Prostate gland (tissue), 2 donors: ENCODE measurements at regions not wholly inside any gene's neighbourhood (a gene's known extent, or its start where the extent isn't known, plus 50 kb on each side); places are given as distances from the start of the nearest gene placed in this dataset.

Experiments
- DNase-seq: peaks from one replicate; pipeline ENCODE4 v3.0.0-alpha.2; 2019; ENCODE audit warnings: low spot score
- H3K27ac ChIP-seq, 2 donors: fragments of 200-600 bp; sonication (generic); 2 replicates each; pipeline ENCODE4 v1.5.1; 2017 to 2019
- H3K27me3 ChIP-seq: fragments of 200-600 bp; sonication (generic); replicated peaks from 2 replicates; pipeline ENCODE4 v1.5.1; 2019; ENCODE audit not compliant: insufficient read depth
- H3K36me3 ChIP-seq, 2 donors: fragments of 200-600 bp; sonication (generic); 1 replicate in 1 of 2; 2 replicates in 1 of 2; pipeline versions ENCODE4 v1.5.1 to v1.8.1; 2017 to 2019
- H3K4me1 ChIP-seq: fragments of 200-600 bp; sonication (generic); replicated peaks from 2 replicates; pipeline ENCODE4 v1.5.1; 2019
- H3K4me3 ChIP-seq, 2 donors: fragments of 200-600 bp; sonication (generic); 2 replicates each; pipeline ENCODE4 v1.5.1; 2017 to 2019
- H3K9me3 ChIP-seq: fragments of 200-600 bp; sonication (generic); 2 replicates; pipeline ENCODE4 v1.5.1; 2017
- CTCF ChIP-seq, 4 experiments: fragments of 200-600 bp in 2 of 4; fragments of 450-650 bp in 2 of 4; sonication (generic) in 2 of 4; IDR thresholded peaks; 1 replicate in 3 of 4; 2 replicates in 1 of 4; pipeline ENCODE4 v1.5.1; 2016 to 2019; ENCODE audit warnings: antibody characterized with exemption in 4 of 4, mild to moderate bottlenecking in 2 of 4, moderate library complexity in 2 of 4
- POLR2A ChIP-seq: fragments of 450-650 bp; IDR thresholded peaks from one replicate; pipeline ENCODE4 v1.6.1; 2016; ENCODE audit warnings: antibody characterized with exemption, mild to moderate bottlenecking
- POLR2AphosphoS5 ChIP-seq: sonication (generic); formaldehyde crosslinking; IDR thresholded peaks from one replicate; pipeline ENCODE4 v1.6.1; 2017; ENCODE audit warnings: antibody characterized with exemption
- WGBS: methylation state at CpG from one replicate; pipeline ENCODE4 v1.1.5; 2018; 5-methylcytosine and 5-hydroxymethylcytosine counted together
- intact Hi-C: fragments of 100-400 bp; cut with DNase I; formaldehyde crosslinking; loops from one replicate; pipeline ENCODE4 v1.14.2; 2022

- Histone ChIP-seq H3K27ac (no peak overlapping the region), H3K4me3 (no peak overlapping the region), H3K4me1 (no peaks in the 10 kb centered on the region), H3K27me3 (no peaks in the 10 kb centered on the region), H3K36me3 (no peaks in the 10 kb centered on the region), H3K9me3 (no peaks in the 10 kb centered on the region)
- intact Hi-C loops: no loop called here
- DNase-seq: peak; percentile 33
- no peak for TF ChIP-seq CTCF (IDR thresholded peaks at IDR 0.05)
- no peak for TF ChIP-seq POLR2AphosphoS5
- no peak for TF ChIP-seq POLR2A
- WGBS: 16% methylated on average over 12 of the region's 12 CpGs
Measured at GRCh38 chr10:14468023-14468441, 137.3 kb upstream of the FRMD4A start.

- DNase-seq: no peak
- Histone ChIP-seq H3K27me3 (no peaks in the 10 kb centered on the region), H3K4me3 (no peak overlapping the region), H3K27ac (no peak overlapping the region), H3K9me3 (no peaks in the 10 kb centered on the region), H3K4me1 (no peaks in the 10 kb centered on the region), H3K36me3 (no peaks in the 10 kb centered on the region)
- 62% methylated on average over 3 of the region's 3 CpGs for WGBS
- intact Hi-C loops: no loop called here
- TF ChIP-seq CTCF (IDR thresholded peaks at IDR 0.05) (no peak), POLR2A (no peak), POLR2AphosphoS5 (no peak)
Measured at GRCh38 chr10:14466257-14466656, 135.5 kb upstream of the FRMD4A start.

GRCh38 chr10:14460447-14460846, 129.7 kb upstream of the FRMD4A start:
- Histone ChIP-seq H3K27me3 (no peaks in the 10 kb centered on the region), H3K4me1 (no peaks in the 10 kb centered on the region), H3K36me3 (no peaks in the 10 kb centered on the region), H3K4me3 (no peak overlapping the region), H3K9me3 (no peaks in the 10 kb centered on the region), H3K27ac (no peak overlapping the region)
- intact Hi-C loops: no loop called here
- no peak for DNase-seq
- no peak for TF ChIP-seq CTCF (IDR thresholded peaks at IDR 0.05)
- TF ChIP-seq POLR2A: no peak
- no peak for TF ChIP-seq POLR2AphosphoS5
- 87% methylated on average over 2 of the region's 2 CpGs for whole genome bisulfite sequencing

GRCh38 chr10:14459665-14460064, 128.9 kb upstream of the FRMD4A start:
- Histone ChIP-seq H3K36me3 (no peaks in the 10 kb centered on the region), H3K4me3 (no peak overlapping the region), H3K9me3 (no peaks in the 10 kb centered on the region), H3K27ac (no peak overlapping the region), H3K27me3 (no peaks in the 10 kb centered on the region), H3K4me1 (no peaks in the 10 kb centered on the region)
- intact Hi-C loops: no loop called here
- no peak for DNase-seq
- no peak for TF ChIP-seq POLR2AphosphoS5
- no peak for TF ChIP-seq POLR2A
- no peak for TF ChIP-seq CTCF (IDR thresholded peaks at IDR 0.05)
- 6% methylated on average over 2 of the region's 2 CpGs for WGBS

GRCh38 chr10:14456870-14457266, 126.1 kb upstream of the FRMD4A start:
- Histone ChIP-seq H3K27ac (no peak overlapping the region), H3K9me3 (no peaks in the 10 kb centered on the region), H3K36me3 (no peaks in the 10 kb centered on the region), H3K27me3 (no peaks in the 10 kb centered on the region), H3K4me3 (no peak overlapping the region), H3K4me1 (no peaks in the 10 kb centered on the region)
- TF ChIP-seq POLR2A: no peak
- TF ChIP-seq POLR2AphosphoS5: no peak
- TF ChIP-seq CTCF (IDR thresholded peaks at IDR 0.05): no peak
- DNase-seq: no peak
- 89% methylated on average over 2 of the region's 2 CpGs for WGBS
- intact Hi-C loops: no loop called here
